HG03280 (cell line): ENCODE measurements at regions not wholly inside any gene's neighbourhood (a gene's known extent, or its start where the extent isn't known, plus 50 kb on each side); places are given as distances from the start of the nearest gene placed in this dataset.

Source experiments
- ATAC-seq: cut with Tn5 transposase; IDR thresholded peaks from one replicate; pipeline ENCODE4 v1.9.1; 2021; ENCODE audit warnings: mild to moderate bottlenecking, moderate library complexity; ENCODE audit not compliant: unreplicated experiment

- no peak for ATAC-seq
These were observed 208.2 kb upstream of the INHBA start for GRCh38 chr7:41910940-41911600.

- ATAC-seq, result no peak
These were observed 204.6 kb upstream of the INHBA start for GRCh38 chr7:41907444-41907843.

GRCh38 chr7:41900532-41900931 lies 197.6 kb upstream of the INHBA start:
- ATAC-seq, result no peak

DNA sequence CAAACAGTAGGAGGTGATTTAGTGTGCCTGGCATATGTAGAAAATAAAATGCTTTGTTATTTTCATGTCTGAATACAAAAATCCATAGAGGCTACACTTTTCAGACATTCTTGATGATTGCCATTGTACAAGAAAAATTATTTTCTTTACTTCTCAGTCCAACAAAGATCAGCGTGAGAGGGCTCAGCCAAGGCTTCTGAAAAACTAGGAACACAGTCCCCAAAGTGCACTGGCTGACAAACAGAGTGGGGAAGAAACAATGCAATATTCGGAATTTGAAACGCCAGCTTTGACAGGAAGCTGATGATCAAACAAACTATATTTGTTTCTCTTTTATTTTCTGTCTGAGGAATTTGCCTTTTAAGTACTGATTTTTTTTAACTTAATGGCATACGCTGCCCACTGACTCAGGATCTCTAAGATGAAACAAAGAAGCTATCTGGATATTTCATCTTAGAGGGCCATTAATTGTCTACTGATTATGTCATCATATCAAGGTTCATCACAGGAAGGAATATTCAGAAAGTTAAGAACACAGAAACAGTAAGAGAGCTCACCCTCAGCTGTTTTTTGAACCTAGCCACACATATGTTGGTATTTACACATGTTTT lies 197.0 kb upstream of the INHBA start:
- ATAC-seq, result no peak

DNA sequence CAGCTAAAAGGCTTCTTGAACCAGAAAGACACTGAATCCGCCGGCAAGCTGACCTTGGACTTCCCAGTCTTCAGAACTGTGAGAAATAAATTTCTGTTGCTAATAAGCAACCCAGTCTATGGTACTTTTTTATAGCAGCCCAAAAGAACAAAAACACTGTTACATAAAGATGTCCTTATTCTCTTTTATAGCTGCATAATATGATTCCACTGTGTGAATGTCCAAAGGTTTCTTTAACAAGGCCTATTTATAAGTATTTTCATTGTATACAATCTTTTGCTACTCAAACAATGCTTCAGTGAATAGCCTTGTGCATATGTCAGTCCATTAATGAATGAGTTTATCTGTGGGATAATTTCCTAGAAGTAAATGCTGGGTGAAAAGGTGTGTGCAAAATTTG lies 190.8 kb upstream of the INHBA start:
- no peak for ATAC-seq

GRCh38 chr7:41892356-41893100 lies 189.6 kb upstream of the INHBA start:
- no peak for ATAC-seq

DNA sequence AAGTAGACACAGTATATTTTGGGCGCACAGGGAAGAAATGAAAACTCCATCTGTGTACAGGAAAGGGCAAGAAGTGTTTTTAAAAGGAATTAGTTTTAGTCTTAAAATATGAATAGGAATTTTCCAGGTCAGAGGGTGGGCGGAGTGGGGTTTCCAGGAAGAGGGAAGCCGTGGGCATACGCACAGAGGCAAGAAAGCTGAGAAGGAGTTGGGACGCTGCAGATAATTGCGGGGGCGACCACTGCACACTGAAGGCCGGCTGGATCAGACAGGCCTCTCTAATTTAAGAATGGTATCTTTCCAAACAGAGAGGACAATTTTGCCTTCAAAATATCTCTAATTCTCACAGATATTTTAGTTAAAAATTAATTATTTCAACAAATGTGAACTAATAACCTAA lies 189.1 kb upstream of the INHBA start:
- ATAC-seq, result no peak

- ATAC-seq, result no peak
These were observed 187.9 kb upstream of the INHBA start for GRCh38 chr7:41890631-41891274.

DNA sequence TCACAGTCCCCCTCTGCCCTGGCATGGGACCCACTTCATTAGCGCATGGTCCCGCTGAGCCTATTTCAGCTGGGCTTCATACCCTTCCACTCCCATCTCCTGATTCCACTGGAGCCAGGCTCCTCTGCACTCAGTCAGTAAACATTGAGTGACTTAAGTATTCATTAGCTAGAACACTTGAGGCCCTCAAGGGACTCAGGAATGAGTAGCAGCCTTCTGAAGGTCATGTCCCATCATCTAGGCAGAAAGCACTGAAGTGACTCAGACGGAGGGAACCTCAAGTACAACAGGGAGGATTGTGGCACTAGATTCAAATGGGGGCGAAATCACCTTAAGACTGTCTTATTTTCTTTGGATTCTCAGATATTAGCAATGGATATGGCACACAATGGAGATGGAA lies 186.6 kb upstream of the INHBA start:
- no peak for ATAC-seq

DNA sequence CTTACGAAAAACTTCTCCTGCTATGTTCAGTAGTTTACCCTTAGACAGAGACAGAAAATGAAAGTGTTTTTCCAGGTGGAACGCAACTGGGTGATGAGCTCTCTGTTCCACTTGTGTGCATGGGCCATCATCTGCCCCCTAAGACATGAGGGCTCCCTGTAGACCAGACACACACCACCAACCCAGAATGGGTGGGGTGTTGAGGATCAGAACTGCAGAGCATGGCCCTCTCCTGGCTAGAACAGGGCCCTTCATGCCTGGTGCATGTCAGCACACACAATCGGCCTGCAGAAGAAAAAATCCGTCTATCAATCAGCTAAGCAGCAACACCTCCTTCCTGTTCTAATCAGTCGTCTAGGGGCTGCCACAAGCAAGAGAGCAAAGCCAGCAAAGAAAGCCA lies 186.2 kb upstream of the INHBA start:
- no peak for ATAC-seq

GRCh38 chr7:41887416-41887815 lies 184.5 kb upstream of the INHBA start:
- no peak for ATAC-seq

DNA sequence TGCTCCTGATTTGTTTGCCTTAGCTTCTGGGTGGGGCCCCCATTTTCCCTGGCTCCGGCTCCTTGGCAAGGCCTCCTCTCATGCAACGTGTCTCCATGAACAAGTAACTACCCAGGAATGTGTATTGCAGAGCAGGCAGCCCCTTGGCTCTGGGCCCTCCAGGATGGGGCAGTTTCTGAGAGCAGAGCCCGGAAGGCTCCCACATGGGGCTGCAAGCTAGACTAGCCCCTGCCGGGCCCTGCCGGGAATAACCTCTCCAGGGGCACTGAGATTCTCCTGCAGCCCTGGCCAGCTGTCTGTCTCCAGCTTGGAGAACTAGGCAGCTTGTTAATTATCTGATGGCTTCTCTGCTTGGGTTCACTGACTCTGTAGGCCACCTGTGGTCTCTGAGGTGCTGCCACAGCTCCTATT lies 184.0 kb upstream of the INHBA start:
- ATAC-seq, result no peak

DNA sequence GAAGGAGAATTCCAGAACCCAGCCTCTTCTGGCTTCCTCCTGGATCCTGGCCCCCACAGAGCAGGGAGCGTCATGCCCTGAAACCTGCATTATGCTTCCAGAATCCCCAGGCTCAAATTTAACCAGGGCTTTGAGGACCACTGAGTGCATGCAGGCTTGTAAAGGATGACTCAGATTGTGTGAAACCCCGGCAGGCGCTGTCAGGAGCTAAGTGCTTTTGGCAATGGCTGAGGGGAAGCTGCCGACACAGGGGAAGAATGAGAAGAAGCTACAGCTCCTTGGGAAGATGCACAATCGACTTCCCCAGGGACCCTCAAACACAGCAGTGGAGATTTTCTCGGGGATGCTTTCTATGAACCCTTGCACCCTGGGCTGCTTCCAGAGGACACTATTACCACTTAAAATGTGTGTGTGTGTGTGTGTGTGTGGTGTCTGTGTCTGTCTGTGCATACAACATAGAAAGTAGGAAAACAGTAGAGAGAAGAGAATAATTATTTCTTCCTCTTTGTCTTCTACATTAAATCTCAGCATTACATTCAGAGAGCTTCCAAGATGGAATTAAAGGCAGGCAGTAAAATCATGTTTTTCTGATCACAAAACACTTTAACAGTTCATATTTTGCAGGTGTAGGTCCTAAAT lies 183.5 kb upstream of the INHBA start:
- ATAC-seq, result no peak

- no peak for ATAC-seq
These were observed 182.9 kb upstream of the INHBA start for GRCh38 chr7:41885748-41886147.

DNA sequence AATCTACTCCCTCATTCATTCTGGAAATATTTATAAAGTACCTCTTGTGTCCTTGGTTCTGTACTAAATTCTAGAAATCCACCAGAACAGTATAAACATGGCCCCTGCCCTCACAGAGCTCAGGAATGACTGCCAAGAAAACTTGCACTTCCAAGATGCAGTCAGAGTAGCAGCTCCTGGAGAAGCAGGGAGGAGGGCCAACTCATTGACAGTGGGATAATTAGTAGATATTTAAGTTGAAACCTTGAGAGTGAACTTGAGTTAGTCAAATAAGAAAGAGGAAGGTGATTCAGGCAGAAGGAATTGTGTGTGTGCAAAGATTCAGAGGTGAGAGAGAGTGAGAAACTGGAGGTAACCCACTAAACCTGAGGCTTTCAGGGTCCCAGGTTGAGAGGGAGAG lies 182.2 kb upstream of the INHBA start:
- no peak for ATAC-seq

DNA sequence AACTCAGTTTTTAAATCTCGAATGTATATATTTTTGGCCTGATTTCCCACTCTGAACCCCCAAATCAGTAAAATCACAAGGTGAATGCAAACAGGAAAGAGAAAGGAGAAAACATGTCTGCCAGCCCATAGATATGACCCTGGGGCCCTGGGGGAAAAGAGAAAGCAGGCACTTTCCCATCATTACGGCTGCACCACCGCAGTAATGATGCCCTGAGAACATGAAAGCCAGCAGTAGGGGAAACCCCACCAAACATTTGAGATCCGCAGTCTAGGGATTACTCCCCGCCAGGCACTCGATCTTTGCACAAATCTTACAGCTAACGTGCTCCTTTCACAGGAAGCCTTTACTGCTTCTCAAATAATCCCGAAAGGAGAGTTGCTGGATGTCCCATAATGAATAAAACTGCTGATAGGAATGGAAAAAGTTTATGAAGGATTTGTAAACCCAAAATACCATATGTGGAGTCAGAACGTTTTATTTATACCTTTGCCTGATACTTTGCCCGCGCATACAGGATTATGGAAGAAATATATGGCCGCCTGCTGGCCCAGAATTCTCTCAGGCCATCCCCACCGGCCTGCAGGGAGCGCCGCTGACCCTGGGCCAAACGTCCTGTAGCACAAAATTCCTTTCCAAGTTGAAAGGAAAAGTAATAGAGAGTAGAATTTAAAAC lies 180.0 kb upstream of the INHBA start:
- peak; percentile 35 for ATAC-seq

GRCh38 chr7:41882256-41882655 lies 179.4 kb upstream of the INHBA start:
- peak; percentile 3 for ATAC-seq

GRCh38 chr7:41881331-41882130 lies 178.6 kb upstream of the INHBA start:
- peak; percentile 96 for ATAC-seq

- no peak for ATAC-seq
These were observed 177.2 kb upstream of the INHBA start for GRCh38 chr7:41880107-41880506.

- no peak for ATAC-seq
These were observed 176.5 kb upstream of the INHBA start for GRCh38 chr7:41879403-41879802.
